ENCODE measurements at regions not wholly inside any gene's neighbourhood (a gene's known extent, or its start where the extent isn't known, plus 50 kb on each side); places are given as distances from the start of the nearest gene placed in this dataset.

DNA sequence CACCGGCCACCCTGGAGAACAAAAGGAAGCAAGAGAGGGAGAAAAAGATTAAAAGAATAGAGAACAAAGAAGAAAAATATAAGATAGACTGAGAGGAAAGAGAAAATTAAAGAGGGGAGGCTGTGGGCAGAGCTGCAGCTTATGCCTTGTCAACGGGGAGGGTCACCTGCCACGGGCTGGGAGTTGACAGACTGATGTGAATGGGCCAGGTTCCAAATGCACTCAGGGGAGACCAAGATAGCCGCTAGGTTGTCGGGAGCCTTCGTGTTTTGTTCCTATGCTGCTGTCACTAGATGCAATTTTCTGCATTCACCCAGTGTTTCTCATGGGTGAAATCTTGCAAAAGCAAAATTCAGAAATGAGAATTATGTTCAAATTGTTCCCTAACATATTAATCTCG, 119.6 kb upstream of the MTHFD1L start:
- FAIRE-seq (no peak), DNase-seq (ENCODE audit: insufficient read length, low spot score) (no peak)
- TF ChIP-seq, protein P1, sequence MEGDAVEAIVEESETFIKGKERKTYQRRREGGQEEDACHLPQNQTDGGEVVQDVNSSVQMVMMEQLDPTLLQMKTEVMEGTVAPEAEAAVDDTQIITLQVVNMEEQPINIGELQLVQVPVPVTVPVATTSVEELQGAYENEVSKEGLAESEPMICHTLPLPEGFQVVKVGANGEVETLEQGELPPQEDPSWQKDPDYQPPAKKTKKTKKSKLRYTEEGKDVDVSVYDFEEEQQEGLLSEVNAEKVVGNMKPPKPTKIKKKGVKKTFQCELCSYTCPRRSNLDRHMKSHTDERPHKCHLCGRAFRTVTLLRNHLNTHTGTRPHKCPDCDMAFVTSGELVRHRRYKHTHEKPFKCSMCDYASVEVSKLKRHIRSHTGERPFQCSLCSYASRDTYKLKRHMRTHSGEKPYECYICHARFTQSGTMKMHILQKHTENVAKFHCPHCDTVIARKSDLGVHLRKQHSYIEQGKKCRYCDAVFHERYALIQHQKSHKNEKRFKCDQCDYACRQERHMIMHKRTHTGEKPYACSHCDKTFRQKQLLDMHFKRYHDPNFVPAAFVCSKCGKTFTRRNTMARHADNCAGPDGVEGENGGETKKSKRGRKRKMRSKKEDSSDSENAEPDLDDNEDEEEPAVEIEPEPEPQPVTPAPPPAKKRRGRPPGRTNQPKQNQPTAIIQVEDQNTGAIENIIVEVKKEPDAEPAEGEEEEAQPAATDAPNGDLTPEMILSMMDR (IDR thresholded peaks at IDR 0.05; ENCODE audit: insufficient read depth, missing control alignments), result no peak

DNA sequence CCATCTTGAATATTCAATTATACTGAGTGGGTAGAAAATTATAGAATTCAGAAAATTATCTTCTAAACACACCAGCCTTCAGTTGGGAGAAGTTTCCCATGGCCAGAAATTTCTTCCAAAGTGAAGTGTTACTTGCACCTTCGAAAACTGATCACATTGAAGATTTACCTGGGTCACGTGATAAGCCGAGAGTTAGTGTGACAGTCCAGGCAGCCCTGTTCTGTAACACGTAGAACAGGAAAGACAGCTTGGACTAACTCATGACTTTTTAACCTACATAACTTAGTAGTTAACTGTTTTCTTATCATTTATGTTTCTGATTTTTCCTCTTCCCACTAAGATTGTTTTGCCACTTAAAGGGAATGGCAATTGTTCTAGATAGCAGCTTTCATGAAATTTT, 118.3 kb upstream of the MTHFD1L start:
- TF ChIP-seq, protein P1 (IDR thresholded peaks at IDR 0.05; ENCODE audit: insufficient read depth, missing control alignments), result no peak
- DNase-seq (ENCODE audit: insufficient read length, low spot score) (no peak), FAIRE-seq (no peak)

DNA sequence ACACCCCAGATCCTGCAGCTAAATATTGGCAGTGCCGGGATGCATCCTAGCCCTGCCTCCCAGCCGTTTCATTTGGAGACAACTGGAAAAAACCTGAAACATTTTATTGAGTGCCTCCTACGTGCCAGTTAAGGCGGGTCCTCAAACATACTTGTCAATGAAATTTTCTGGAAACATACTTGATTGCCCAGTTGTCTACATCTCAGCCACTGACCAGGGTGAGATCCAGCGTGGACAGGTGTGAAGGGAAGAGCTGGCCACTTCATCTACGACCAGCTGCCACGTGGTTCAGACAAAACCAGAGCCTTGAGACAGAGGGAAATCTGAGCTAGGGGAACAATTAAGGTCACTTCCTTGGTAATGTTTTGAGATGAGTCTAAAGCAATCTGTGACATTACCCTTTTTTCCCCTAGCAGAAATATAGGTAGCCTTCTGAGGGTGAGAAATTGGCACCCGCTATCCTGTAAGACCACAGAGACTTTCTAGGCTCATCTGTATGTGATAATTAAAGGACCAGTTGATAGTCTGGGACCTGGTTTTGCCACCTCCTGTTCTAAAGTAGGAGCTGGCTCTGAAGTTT, 116.3 kb upstream of the MTHFD1L start:
- no peak for FAIRE-seq
- no peak for DNase-seq (ENCODE audit: insufficient read length, low spot score)
- TF ChIP-seq, protein P1 (IDR thresholded peaks at IDR 0.05; ENCODE audit: insufficient read depth, missing control alignments), result no peak

DNA sequence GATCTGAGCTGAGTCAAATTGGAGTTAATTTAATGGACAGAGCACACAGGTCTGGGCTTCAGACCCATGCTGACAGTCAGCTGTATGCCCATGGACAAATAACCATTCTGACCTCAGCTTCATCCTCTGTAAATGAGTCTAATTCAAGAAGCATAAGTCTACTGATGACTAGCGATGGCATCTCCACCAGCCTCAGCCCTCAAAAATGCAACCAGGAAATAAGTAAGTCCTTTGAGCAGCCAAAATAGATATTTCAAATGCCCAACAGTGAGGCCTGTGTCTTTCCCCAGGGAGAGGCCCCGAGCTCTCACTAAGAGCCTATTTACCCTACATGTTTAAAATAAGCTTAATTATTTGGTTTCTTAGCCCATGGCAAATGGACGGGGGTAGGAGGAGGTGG, 114.2 kb upstream of the MTHFD1L start:
- DNase-seq (ENCODE audit: insufficient read length, low spot score) (no peak), FAIRE-seq (no peak)
- TF ChIP-seq, protein P1 (IDR thresholded peaks at IDR 0.05; ENCODE audit: insufficient read depth, missing control alignments), result no peak

DNA sequence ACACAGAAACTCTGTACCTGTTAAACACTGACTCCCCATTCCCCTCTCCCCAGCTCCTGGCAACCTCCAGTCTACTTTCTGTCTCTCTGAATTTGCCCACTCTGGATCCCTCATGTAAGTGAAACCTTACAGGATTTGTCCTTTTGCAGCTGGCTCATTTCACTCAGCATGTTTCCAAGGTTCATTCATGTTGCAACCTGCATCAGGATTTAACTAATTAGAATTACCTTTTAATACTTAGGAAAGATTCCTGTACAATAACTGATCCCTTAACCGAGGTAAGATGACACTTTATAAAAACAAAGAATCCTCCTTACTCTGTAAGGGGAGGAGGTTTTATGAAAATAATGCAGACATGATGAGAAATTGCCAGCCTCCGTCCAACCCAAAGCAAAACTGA, 113.1 kb upstream of the MTHFD1L start:
- DNase-seq (ENCODE audit: insufficient read length, low spot score) (no peak), FAIRE-seq (no peak)
- TF ChIP-seq, protein P1 (IDR thresholded peaks at IDR 0.05; ENCODE audit: insufficient read depth, missing control alignments), result no peak

DNA sequence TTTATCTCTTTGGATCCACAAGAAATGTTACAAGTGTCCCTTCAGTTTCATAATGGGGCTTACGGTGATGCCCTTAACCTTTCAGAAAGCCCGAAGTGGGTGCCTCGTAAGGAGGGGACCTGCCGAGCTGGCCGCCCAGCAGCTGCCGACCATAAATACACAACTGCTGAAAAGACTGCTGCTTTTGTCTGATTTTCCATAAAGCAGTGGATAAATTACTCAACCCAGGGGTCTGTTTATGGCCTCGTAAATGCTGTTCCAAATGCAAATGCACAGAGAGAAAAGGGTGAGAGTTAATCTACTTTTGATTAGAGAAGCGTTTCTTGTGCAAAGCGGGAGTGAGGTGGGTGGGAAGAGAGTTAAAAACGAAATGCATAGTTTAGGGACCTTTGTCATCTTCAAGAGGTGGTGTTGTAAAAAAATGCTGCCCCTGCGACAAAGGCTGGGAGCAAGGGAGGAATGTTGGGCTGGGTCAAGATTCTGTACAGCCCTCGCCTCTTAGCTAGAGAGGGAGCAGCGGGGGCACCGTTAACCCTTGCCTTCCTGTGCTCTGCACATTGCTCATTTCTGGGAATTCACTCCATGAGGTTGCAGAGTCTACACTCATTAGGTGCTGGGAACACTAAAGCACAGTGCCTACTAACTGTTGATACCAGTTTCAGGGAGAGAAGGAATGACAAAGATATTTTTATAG, 112.0 kb upstream of the MTHFD1L start:
- TF ChIP-seq, protein P1 (IDR thresholded peaks at IDR 0.05; ENCODE audit: insufficient read depth, missing control alignments), result no peak
- FAIRE-seq, result no peak
- DNase-seq (ENCODE audit: insufficient read length, low spot score), result no peak

DNA sequence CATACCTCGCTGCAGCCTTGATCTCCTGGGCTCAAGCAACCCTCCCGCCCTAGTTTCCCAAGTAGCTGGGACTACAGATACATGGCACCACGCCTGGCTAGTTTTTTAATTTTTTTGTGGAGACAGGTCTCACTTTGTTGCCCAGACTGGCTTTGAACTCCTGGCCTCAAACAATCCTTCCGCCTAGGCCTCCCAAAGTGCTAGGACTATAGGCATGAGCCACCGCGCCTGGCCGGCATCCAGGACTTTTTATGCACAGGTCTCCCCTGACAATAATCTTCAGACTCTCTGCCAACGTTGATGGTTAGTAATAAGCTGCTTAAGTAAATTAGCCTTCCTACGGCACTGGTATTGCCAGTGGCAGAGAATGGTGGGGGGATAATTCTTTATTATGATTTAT, 110.5 kb upstream of the MTHFD1L start:
- TF ChIP-seq, protein P1 (IDR thresholded peaks at IDR 0.05; ENCODE audit: insufficient read depth, missing control alignments), result no peak
- no peak for DNase-seq (ENCODE audit: insufficient read length, low spot score)
- FAIRE-seq, result no peak

Data from D721Med (cell line).